T-cell (primary cell): ENCODE measurements at regions not wholly inside any gene's neighbourhood (a gene's known extent, or its start where the extent isn't known, plus 50 kb on each side); places are given as distances from the start of the nearest gene placed in this dataset.

Experiments
- ATAC-seq, 4 experiments: fragments of 200-7000 bp in 3 of 4; fragments of 150-1000 bp in 1 of 4; cut with Tn5 transposase; replicated peaks in 1 of 4; 1 replicate in 3 of 4; 2 replicates in 1 of 4; pipeline ENCODE4 v1.10.0; 2021; ENCODE audit warnings: moderate library complexity in 3 of 4, mild to moderate bottlenecking in 2 of 4, moderate number of reproducible peaks in 1 of 4
- CTCF ChIA-PET, 2 donors: fragments of 300-600 bp; sonication (Branson Sonifier 250); formaldehyde crosslinking; loops; one replicate each; lab custom pipeline; 2022; ENCODE audit warnings: antibody characterized with exemption in 2 of 2; lab: Charles Lee
- POLR2A ChIA-PET, 2 donors: fragments of 300-600 bp; sonication (Branson Sonifier 250); formaldehyde crosslinking; loops; one replicate each; lab custom pipeline; 2022; ENCODE audit warnings: antibody characterized with exemption in 2 of 2; lab: Charles Lee
- DNase-seq, 35 experiments: peaks; one replicate each; pipeline versions ENCODE4 v3.0.0 to v3.0.0-alpha.2; 2013 to 2023
- H3K27ac ChIP-seq: one replicate; pipeline ENCODE4 v1.5.1; 2013; ENCODE audit warnings: low read length
- H3K27me3 ChIP-seq, 2 experiments: replicated peaks in 1 of 2; 1 replicate in 1 of 2; 2 replicates in 1 of 2; pipeline versions ENCODE4 v1.6.1 to v1.7.0; 2013; ENCODE audit warnings: low read length in 1 of 2, mixed read lengths in 1 of 2; ENCODE audit not compliant: control insufficient read depth in 2 of 2, insufficient read depth in 2 of 2; ENCODE audit errors: extremely low read depth in 1 of 2
- H3K36me3 ChIP-seq, 2 donors: 1 replicate in 1 of 2; 2 replicates in 1 of 2; pipeline versions ENCODE4 v1.6.1 to v1.7.0; 2013; ENCODE audit warnings: low read length in 1 of 2; ENCODE audit not compliant: control insufficient read depth in 2 of 2, insufficient read depth in 1 of 2; ENCODE audit errors: extremely low read depth in 1 of 2
- H3K4me1 ChIP-seq, 2 experiments: 1 replicate in 1 of 2; 2 replicates in 1 of 2; pipeline versions ENCODE4 v1.6.1 to v1.7.0; 2013; ENCODE audit warnings: low read length in 2 of 2, mixed read lengths in 1 of 2; ENCODE audit not compliant: insufficient read depth in 2 of 2, control insufficient read depth in 1 of 2; ENCODE audit errors: extremely low read depth in 1 of 2
- H3K4me3 ChIP-seq, 2 donors: 1 replicate in 1 of 2; 2 replicates in 1 of 2; pipeline versions ENCODE4 v1.5.1 to v1.7.0; 2013; ENCODE audit warnings: mild to moderate bottlenecking in 2 of 2, low read length in 1 of 2, moderate library complexity in 1 of 2; ENCODE audit not compliant: control insufficient read depth in 1 of 2; ENCODE audit errors: extremely low read depth in 1 of 2
- H3K9me3 ChIP-seq: 2 replicates; pipeline ENCODE4 v1.7.0; 2013
- H3K27ac Mint-ChIP-seq, 2 donors: one replicate each; pipeline ENCODE4 v1.8.0; 2020 to 2021; ENCODE audit warnings: mild to moderate bottlenecking in 2 of 2, mixed read lengths in 2 of 2
- H3K27me3 Mint-ChIP-seq, 2 donors: one replicate each; pipeline ENCODE4 v1.8.0; 2021 to 2022; ENCODE audit warnings: mixed read lengths in 2 of 2
- H3K36me3 Mint-ChIP-seq: one replicate; pipeline ENCODE4 v1.8.0; 2021; ENCODE audit warnings: mixed read lengths
- H3K4me1 Mint-ChIP-seq, 3 donors: one replicate each; pipeline ENCODE4 v1.8.0; 2020 to 2022; ENCODE audit warnings: mixed read lengths in 3 of 3, mild to moderate bottlenecking in 1 of 3
- H3K4me3 Mint-ChIP-seq, 3 donors: one replicate each; pipeline ENCODE4 v1.8.0; 2020 to 2022; ENCODE audit warnings: mild to moderate bottlenecking in 3 of 3, mixed read lengths in 3 of 3, moderate library complexity in 3 of 3
- H3K9me3 Mint-ChIP-seq, 3 donors: one replicate each; pipeline ENCODE4 v1.8.0; 2020 to 2022; ENCODE audit warnings: mixed read lengths in 3 of 3
- WGBS: methylation state at CpG from one replicate; pipeline ENCODE4 v1.1.5; 2013; ENCODE audit warnings: missing lambda C conversion rate; ENCODE audit not compliant: insufficient coverage; 5-methylcytosine and 5-hydroxymethylcytosine counted together

- H3K36me3 ChIP-seq, result no peaks in the 10 kb centered on the region
- ChIA-PET POLR2A (no interaction called here), CTCF (interaction anchor here in 1 of 2 donors (0.6 kb wide), 1 partner anchor 37 kb away, joined by 3 read pairs; no protein-coding TSS in a partner anchor)
- no peaks in the 10 kb centered on the region for H3K4me1 Mint-ChIP-seq
- ATAC-seq, result no peak
- H3K27me3 ChIP-seq, result peaks cover 0 to 5% of the 10 kb centered on the region in 2 experiments
- no peak for DNase-seq
- peaks cover 0 to 5% (median 4%) of the 10 kb centered on the region in 3 donors for H3K9me3 Mint-ChIP-seq
- no peaks in the 10 kb centered on the region for H3K36me3 Mint-ChIP-seq
- no peaks in the 10 kb centered on the region for H3K9me3 ChIP-seq
- WGBS, result 20% methylated on average over 1 of the region's 3 CpGs
- peaks cover 40 to 45% of the 10 kb centered on the region in 2 donors for H3K27me3 Mint-ChIP-seq
- H3K27ac Mint-ChIP-seq, result no peak overlapping the region
- no peak overlapping the region for H3K4me3 ChIP-seq
- no peak overlapping the region for H3K4me3 Mint-ChIP-seq
- no peaks in the 10 kb centered on the region for H3K4me1 ChIP-seq
- H3K27ac ChIP-seq, result no peak overlapping the region
Measured at GRCh38 chr6:144990784-144991183, 705.6 kb downstream of the UTRN start.

GRCh38 chr6:144993870-144994269 is 708.7 kb downstream of the UTRN start:
- Histone ChIP-seq H3K27ac (no peak overlapping the region), H3K4me1 (no peaks in the 10 kb centered on the region), H3K4me3 (no peak overlapping the region), H3K27me3 (no peaks in the 10 kb centered on the region), H3K36me3 (no peaks in the 10 kb centered on the region), H3K9me3 (no peaks in the 10 kb centered on the region)
- Mint-ChIP-seq H3K27ac (no peak overlapping the region), H3K4me1 (no peaks in the 10 kb centered on the region), H3K27me3 (peaks cover 35 to 42% of the 10 kb centered on the region in 2 donors), H3K4me3 (no peak overlapping the region), H3K36me3 (no peaks in the 10 kb centered on the region), H3K9me3 (no peaks in the 10 kb centered on the region)
- ATAC-seq (no peak), DNase-seq (no peak)
- ChIA-PET POLR2A (no interaction called here), CTCF (interaction anchor here in 1 of 2 donors (0.6 kb wide), 1 partner anchor 699 kb away, joined by 3 read pairs; no protein-coding TSS in a partner anchor)
- no CpG with 5 or more reads among the region's 3 CpGs for WGBS

GRCh38 chr6:144997996-144998395 is 712.9 kb downstream of the UTRN start:
- H3K27ac ChIP-seq, result no peak overlapping the region
- H3K4me1 ChIP-seq, result no peaks in the 10 kb centered on the region
- no peaks in the 10 kb centered on the region for H3K9me3 ChIP-seq
- Mint-ChIP-seq H3K9me3 (peaks cover 0 to 4% (median 0%) of the 10 kb centered on the region in 3 donors), H3K4me3 (no peak overlapping the region), H3K27me3 (peaks cover 12 to 20% of the 10 kb centered on the region in 2 donors), H3K4me1 (no peaks in the 10 kb centered on the region), H3K36me3 (no peaks in the 10 kb centered on the region), H3K27ac (no peak overlapping the region)
- H3K27me3 ChIP-seq, result no peaks in the 10 kb centered on the region
- POLR2A ChIA-PET, result no interaction called here
- WGBS, result 80% methylated on average over 1 of the region's 3 CpGs
- CTCF ChIA-PET, result no interaction called here
- no peak overlapping the region for H3K4me3 ChIP-seq
- ATAC-seq (no peak), DNase-seq (no peak)
- no peaks in the 10 kb centered on the region for H3K36me3 ChIP-seq

GRCh38 chr6:144999127-144999526 is 714.0 kb downstream of the UTRN start:
- Mint-ChIP-seq H3K27ac (no peak overlapping the region), H3K9me3 (peaks cover 0 to 4% (median 0%) of the 10 kb centered on the region in 3 donors), H3K4me1 (no peaks in the 10 kb centered on the region), H3K4me3 (no peak overlapping the region), H3K27me3 (peaks cover 8 to 20% of the 10 kb centered on the region in 2 donors), H3K36me3 (no peaks in the 10 kb centered on the region)
- H3K9me3 ChIP-seq, result no peaks in the 10 kb centered on the region
- DNase-seq, result no peak
- CTCF ChIA-PET, result no interaction called here
- H3K4me3 ChIP-seq, result no peak overlapping the region
- WGBS, result no CpG with 5 or more reads among the region's 1 CpG
- POLR2A ChIA-PET, result no interaction called here
- no peak for ATAC-seq
- H3K27me3 ChIP-seq, result no peaks in the 10 kb centered on the region
- no peaks in the 10 kb centered on the region for H3K4me1 ChIP-seq
- no peak overlapping the region for H3K27ac ChIP-seq
- no peaks in the 10 kb centered on the region for H3K36me3 ChIP-seq

- Mint-ChIP-seq H3K27ac (no peak overlapping the region), H3K36me3 (no peaks in the 10 kb centered on the region), H3K4me1 (no peaks in the 10 kb centered on the region), H3K27me3 (peaks cover 13 to 19% of the 10 kb centered on the region in 2 donors), H3K9me3 (peaks cover 0 to 4% (median 0%) of the 10 kb centered on the region in 3 donors), H3K4me3 (no peak overlapping the region)
- Histone ChIP-seq H3K27me3 (no peaks in the 10 kb centered on the region), H3K4me1 (no peaks in the 10 kb centered on the region), H3K27ac (no peak overlapping the region), H3K4me3 (no peak overlapping the region), H3K36me3 (no peaks in the 10 kb centered on the region), H3K9me3 (no peaks in the 10 kb centered on the region)
- ATAC-seq (no peak), DNase-seq (no peak)
- no CpG with 5 or more reads among the region's 2 CpGs for WGBS
- ChIA-PET CTCF (no interaction called here), POLR2A (interaction anchor here in 1 of 2 donors (0.6 kb wide), 1 partner anchor 141 kb away, joined by 3 read pairs; no protein-coding TSS in a partner anchor)
Measured at GRCh38 chr6:145003145-145003544, 718.0 kb downstream of the UTRN start.

GRCh38 chr6:145006914-145007313 is 721.8 kb downstream of the UTRN start:
- H3K36me3 Mint-ChIP-seq, result no peaks in the 10 kb centered on the region
- ATAC-seq (no peak), DNase-seq (no peak)
- WGBS, result 82% methylated on average over 2 of the region's 6 CpGs
- Histone ChIP-seq H3K36me3 (no peaks in the 10 kb centered on the region), H3K4me1 (no peaks in the 10 kb centered on the region), H3K9me3 (no peaks in the 10 kb centered on the region), H3K4me3 (no peak overlapping the region), H3K27ac (no peak overlapping the region), H3K27me3 (no peaks in the 10 kb centered on the region)
- H3K9me3 Mint-ChIP-seq, result peaks cover 0 to 8% (median 0%) of the 10 kb centered on the region in 3 donors
- peaks cover 10 to 24% of the 10 kb centered on the region in 2 donors for H3K27me3 Mint-ChIP-seq
- POLR2A ChIA-PET, result no interaction called here
- CTCF ChIA-PET, result no interaction called here
- H3K4me3 Mint-ChIP-seq, result no peak overlapping the region
- H3K27ac Mint-ChIP-seq, result no peak overlapping the region
- H3K4me1 Mint-ChIP-seq, result no peaks in the 10 kb centered on the region
